ENCODE measurements at regions not wholly inside any gene's neighbourhood (a gene's known extent, or its start where the extent isn't known, plus 50 kb on each side); places are given as distances from the start of the nearest gene placed in this dataset.

GRCh38 chr10:78374331-78375028 lies 340.8 kb downstream of the RPS24 start:
- DNase-seq, result no peak

- DNase-seq, result peak; percentile 84
These were observed 342.5 kb downstream of the RPS24 start for GRCh38 chr10:78375854-78376785.

- DNase-seq, result peak; percentile 56
These were observed 343.7 kb downstream of the RPS24 start for GRCh38 chr10:78377356-78377755.

- no peak for DNase-seq
These were observed 344.5 kb downstream of the RPS24 start for GRCh38 chr10:78378192-78378591.

GRCh38 chr10:78381107-78381506 lies 347.4 kb downstream of the RPS24 start:
- DNase-seq, result peak; percentile 77

- DNase-seq, result no peak
These were observed 348.4 kb downstream of the RPS24 start for GRCh38 chr10:78382047-78382446.

- DNase-seq, result no peak
These were observed 349.1 kb downstream of the RPS24 start for GRCh38 chr10:78382772-78383171.

GRCh38 chr10:78383378-78384048 lies 349.9 kb downstream of the RPS24 start:
- no peak for DNase-seq

- peak; percentile 33 for DNase-seq
These were observed 350.4 kb downstream of the RPS24 start for GRCh38 chr10:78384049-78384431.

GRCh38 chr10:78385599-78385998 lies 351.9 kb downstream of the RPS24 start:
- DNase-seq, result no peak

- DNase-seq, result no peak
These were observed 352.8 kb downstream of the RPS24 start for GRCh38 chr10:78386509-78386908.

- DNase-seq, result no peak
These were observed 354.8 kb downstream of the RPS24 start for GRCh38 chr10:78388331-78389050.

GRCh38 chr10:78389419-78389818 lies 355.8 kb downstream of the RPS24 start:
- no peak for DNase-seq

GRCh38 chr10:78390051-78390450 lies 356.4 kb downstream of the RPS24 start:
- DNase-seq, result no peak

GRCh38 chr10:78390817-78391216 lies 357.2 kb downstream of the RPS24 start:
- no peak for DNase-seq

- no peak for DNase-seq
These were observed 357.9 kb downstream of the RPS24 start for GRCh38 chr10:78391585-78391984.

GRCh38 chr10:78392197-78392596 lies 358.5 kb downstream of the RPS24 start:
- no peak for DNase-seq

GRCh38 chr10:78393094-78393493 lies 359.4 kb downstream of the RPS24 start:
- DNase-seq, result no peak

- no peak for DNase-seq
These were observed 360.4 kb downstream of the RPS24 start for GRCh38 chr10:78394047-78394446.

- DNase-seq, result no peak
These were observed 361.5 kb downstream of the RPS24 start for GRCh38 chr10:78395162-78395561.

GRCh38 chr10:78396754-78397153 lies 363.1 kb downstream of the RPS24 start:
- no peak for DNase-seq

- no peak for DNase-seq
These were observed 364.1 kb downstream of the RPS24 start for GRCh38 chr10:78397786-78398185.

- DNase-seq, result no peak
These were observed 364.7 kb downstream of the RPS24 start for GRCh38 chr10:78398382-78398781.

Data from eye (tissue), 1 donor.